CD4-positive, alpha-beta T cell treated with Interleukin-15 for 4 hours (primary cell): ENCODE measurements at regions not wholly inside any gene's neighbourhood (a gene's known extent, or its start where the extent isn't known, plus 50 kb on each side); places are given as distances from the start of the nearest gene placed in this dataset.

ENCODE experiments used
- DNase-seq: peaks from one replicate; pipeline ENCODE4 v3.0.0-alpha.2; 2020; ENCODE audit warnings: low spot score

- no peak for DNase-seq
Measured at GRCh38 chr7:131274986-131275385, 52.7 kb upstream of the MKLN1 start.

- no peak for DNase-seq
Measured at GRCh38 chr7:131276190-131276589, 51.5 kb upstream of the MKLN1 start.

- DNase-seq: no peak
Measured at GRCh38 chr7:131276748-131277147, 50.9 kb upstream of the MKLN1 start.
